HepG2 (cell line): ENCODE measurements at regions not wholly inside any gene's neighbourhood (a gene's known extent, or its start where the extent isn't known, plus 50 kb on each side); places are given as distances from the start of the nearest gene placed in this dataset.

ENCODE experiments used
- KLF11 ChIP-seq: IDR thresholded peaks from 2 replicates; pipeline ENCODE4 v1.6.1; 2016; ENCODE audit warnings: missing compliant biosample characterization
- NFYB ChIP-seq: sonication (generic); formaldehyde crosslinking; IDR thresholded peaks from 2 replicates; pipeline ENCODE4 v1.4.0; 2020; ENCODE audit warnings: missing genetic modification reagents
- SAP130 ChIP-seq: IDR thresholded peaks from 2 replicates; pipeline ENCODE4 v1.6.1; 2016; ENCODE audit warnings: low read depth
- ZNF549 ChIP-seq: sonication (generic); formaldehyde crosslinking; IDR thresholded peaks from 2 replicates; pipeline ENCODE4 v1.5.0; 2020; ENCODE audit warnings: missing genetic modification reagents

GRCh38 chr7:21041666-21042065, 255.0 kb upstream of the SP8 start:
- TF ChIP-seq ZNF549 (CRISPR knock-in tag): no peak
- TF ChIP-seq KLF11: no peak
- TF ChIP-seq NFYB (CRISPR knock-in tag): no peak
- no peak for TF ChIP-seq SAP130 (CRISPR knock-in tag)
